Inflammatory macrophage treated with lipopolysaccharide for 1 hour (primary cell): ENCODE measurements at regions not wholly inside any gene's neighbourhood (a gene's known extent, or its start where the extent isn't known, plus 50 kb on each side); places are given as distances from the start of the nearest gene placed in this dataset.

Experiments
- DNase-seq, 2 donors: peaks; one replicate each; pipeline ENCODE4 v3.0.0-alpha.2; 2020 to 2022

- DNase-seq: no peak
Measured at GRCh38 chr14:29126865-29127264, 360.3 kb downstream of the FOXG1 start.

GRCh38 chr14:29140016-29140415 lies 373.4 kb downstream of the FOXG1 start:
- DNase-seq: no peak

- no peak for DNase-seq
Measured at GRCh38 chr14:29144621-29145020, 378.0 kb downstream of the FOXG1 start.

GRCh38 chr14:29148221-29148620 lies 381.6 kb downstream of the FOXG1 start:
- no peak for DNase-seq

GRCh38 chr14:29149798-29150197 lies 383.2 kb downstream of the FOXG1 start:
- no peak for DNase-seq

- no peak for DNase-seq
Measured at GRCh38 chr14:29150659-29151058, 384.1 kb downstream of the FOXG1 start.

- DNase-seq: no peak
Measured at GRCh38 chr14:29156096-29156495, 389.5 kb downstream of the FOXG1 start.

- no peak for DNase-seq
Measured at GRCh38 chr14:29161593-29161992, 395.0 kb downstream of the FOXG1 start.

GRCh38 chr14:29163109-29163508 lies 396.5 kb downstream of the FOXG1 start:
- no peak for DNase-seq

- no peak for DNase-seq
Measured at GRCh38 chr14:29165431-29165830, 398.8 kb downstream of the FOXG1 start.

- DNase-seq: no peak
Measured at GRCh38 chr14:29166507-29166906, 399.9 kb downstream of the FOXG1 start.

GRCh38 chr14:29168149-29168548 lies 401.6 kb downstream of the FOXG1 start:
- no peak for DNase-seq

GRCh38 chr14:29169408-29169807 lies 402.8 kb downstream of the FOXG1 start:
- no peak for DNase-seq

GRCh38 chr14:29175706-29176105 lies 409.1 kb downstream of the FOXG1 start:
- DNase-seq: no peak

- no peak for DNase-seq
Measured at GRCh38 chr14:29176876-29177275, 410.3 kb downstream of the FOXG1 start.

- no peak for DNase-seq
Measured at GRCh38 chr14:29178971-29179370, 412.4 kb downstream of the FOXG1 start.

GRCh38 chr14:29191092-29191491 lies 424.5 kb downstream of the FOXG1 start:
- DNase-seq: no peak

GRCh38 chr14:29197557-29197956 lies 431.0 kb downstream of the FOXG1 start:
- DNase-seq: no peak

- no peak for DNase-seq
Measured at GRCh38 chr14:29205658-29206057, 439.1 kb downstream of the FOXG1 start.

- no peak for DNase-seq
Measured at GRCh38 chr14:29215853-29216252, 449.3 kb downstream of the FOXG1 start.

- no peak for DNase-seq
Measured at GRCh38 chr14:29216268-29217232, 450.0 kb downstream of the FOXG1 start.

GRCh38 chr14:29217813-29218450 lies 451.3 kb downstream of the FOXG1 start:
- DNase-seq: no peak

- no peak for DNase-seq
Measured at GRCh38 chr14:29220072-29220471, 453.5 kb downstream of the FOXG1 start.

- no peak for DNase-seq
Measured at GRCh38 chr14:29220566-29220965, 454.0 kb downstream of the FOXG1 start.
